Naive thymus-derived CD4-positive, alpha-beta T cell (primary cell): ENCODE measurements at regions not wholly inside any gene's neighbourhood (a gene's known extent, or its start where the extent isn't known, plus 50 kb on each side); places are given as distances from the start of the nearest gene placed in this dataset.

Experiments used
- ATAC-seq: fragments of 150-1000 bp; cut with Tn5 transposase; 2 replicates; pipeline ENCODE4 v1.10.0; 2021; ENCODE audit warnings: mild to moderate bottlenecking, moderate library complexity
- CTCF ChIA-PET: fragments of 350-600 bp; sonication (Branson Sonifier 250); formaldehyde crosslinking; loops from one replicate; lab custom pipeline; 2021; ENCODE audit warnings: antibody characterized with exemption; lab: Charles Lee
- POLR2A ChIA-PET: fragments of 350-600 bp; sonication (Branson Sonifier 250); formaldehyde crosslinking; loops from one replicate; lab custom pipeline; 2021; ENCODE audit warnings: antibody characterized with exemption, inconsistent platforms; lab: Charles Lee
- DNase-seq, 9 donors: peaks; one replicate each; pipeline versions ENCODE4 v3.0.0 to v3.0.0-alpha.2; 2020 to 2022; ENCODE audit warnings: mixed read lengths in 1 of 9
- H3K27ac ChIP-seq: one replicate; pipeline ENCODE4 v1.7.0; 2013; ENCODE audit warnings: mild to moderate bottlenecking, low read depth, low read length, moderate library complexity
- H3K27me3 ChIP-seq, 2 donors: one replicate each; pipeline ENCODE4 v1.7.0; 2013; ENCODE audit warnings: low read length in 2 of 2, mild to moderate bottlenecking in 2 of 2, moderate library complexity in 2 of 2; ENCODE audit not compliant: control insufficient read depth in 2 of 2, insufficient read depth in 2 of 2
- H3K36me3 ChIP-seq, 3 experiments: 1 replicate in 2 of 3; 2 replicates in 1 of 3; pipeline ENCODE4 v1.7.0; 2013; ENCODE audit warnings: low read length in 3 of 3, mild to moderate bottlenecking in 3 of 3, moderate library complexity in 1 of 3; ENCODE audit not compliant: insufficient read depth in 3 of 3, control insufficient read depth in 2 of 3
- H3K4me1 ChIP-seq, 2 donors: one replicate each; pipeline ENCODE4 v1.7.0; 2013; ENCODE audit warnings: low read length in 2 of 2, mild to moderate bottlenecking in 2 of 2, moderate library complexity in 1 of 2; ENCODE audit not compliant: control insufficient read depth in 2 of 2, insufficient read depth in 2 of 2
- H3K4me3 ChIP-seq: 2 replicates; pipeline ENCODE4 v1.7.0; 2013; ENCODE audit warnings: mild to moderate bottlenecking, low read length
- H3K9me3 ChIP-seq, 3 experiments: 1 replicate in 2 of 3; 2 replicates in 1 of 3; pipeline ENCODE4 v1.7.0; 2013; ENCODE audit warnings: low read length in 3 of 3; ENCODE audit not compliant: control insufficient read depth in 2 of 3
- H3K27ac Mint-ChIP-seq, 9 donors: one replicate each; pipeline ENCODE4 v1.8.0; 2020 to 2022; ENCODE audit warnings: mixed read lengths in 9 of 9, mild to moderate bottlenecking in 8 of 9, moderate library complexity in 5 of 9, inconsistent platforms in 2 of 9
- H3K27me3 Mint-ChIP-seq, 5 donors: one replicate each; pipeline ENCODE4 v1.8.0; 2021 to 2022; ENCODE audit warnings: mixed read lengths in 5 of 5, mild to moderate bottlenecking in 1 of 5
- H3K36me3 Mint-ChIP-seq, 5 donors: one replicate each; pipeline ENCODE4 v1.8.0; 2020 to 2022; ENCODE audit warnings: mixed read lengths in 5 of 5, mild to moderate bottlenecking in 3 of 5, inconsistent platforms in 1 of 5
- H3K4me1 Mint-ChIP-seq, 7 donors: one replicate each; pipeline ENCODE4 v1.8.0; 2020 to 2022; ENCODE audit warnings: mixed read lengths in 7 of 7, mild to moderate bottlenecking in 3 of 7, inconsistent platforms in 1 of 7
- H3K4me3 Mint-ChIP-seq, 10 donors: one replicate each; pipeline ENCODE4 v1.8.0; 2020 to 2022; ENCODE audit warnings: mild to moderate bottlenecking in 10 of 10, mixed read lengths in 10 of 10, moderate library complexity in 6 of 10, inconsistent platforms in 2 of 10
- H3K9me3 Mint-ChIP-seq, 11 donors: one replicate each; pipeline ENCODE4 v1.8.0; 2020 to 2022; ENCODE audit warnings: mixed read lengths in 11 of 11, mild to moderate bottlenecking in 4 of 11, inconsistent platforms in 1 of 11, moderate library complexity in 1 of 11
- intact Hi-C, 2 donors: fragments of 100-400 bp; cut with micrococcal nuclease; formaldehyde crosslinking; loops; one replicate each; pipeline ENCODE4 v1.15.1; 2023

- Histone ChIP-seq H3K27ac (no peak overlapping the region), H3K27me3 (no peaks in the 10 kb centered on the region), H3K9me3 (no peaks in the 10 kb centered on the region), H3K36me3 (no peaks in the 10 kb centered on the region), H3K4me3 (no peak overlapping the region), H3K4me1 (no peaks in the 10 kb centered on the region)
- no peaks in the 10 kb centered on the region for H3K4me1 Mint-ChIP-seq
- no peaks in the 10 kb centered on the region for H3K27me3 Mint-ChIP-seq
- ATAC-seq, result no peak
- H3K9me3 Mint-ChIP-seq, result peaks cover 0 to 26% (median 7%) of the 10 kb centered on the region in 11 donors
- H3K27ac Mint-ChIP-seq, result no peak overlapping the region
- H3K4me3 Mint-ChIP-seq, result no peak overlapping the region
- ChIA-PET POLR2A (no interaction called here), CTCF (no interaction called here)
- intact Hi-C loops, result no loop called here
- no peaks in the 10 kb centered on the region for H3K36me3 Mint-ChIP-seq
- no peak for DNase-seq
Measured at GRCh38 chr3:76644305-76644675, 395.6 kb upstream of the ROBO2 start.

- no peaks in the 10 kb centered on the region for H3K4me1 Mint-ChIP-seq
- no peak overlapping the region for H3K4me3 Mint-ChIP-seq
- no peak overlapping the region for H3K4me3 ChIP-seq
- no peak overlapping the region for H3K27ac Mint-ChIP-seq
- POLR2A ChIA-PET, result no interaction called here
- CTCF ChIA-PET, result no interaction called here
- intact Hi-C loops, result no loop called here
- H3K9me3 ChIP-seq, result no peaks in the 10 kb centered on the region
- ATAC-seq (no peak), DNase-seq (no peak)
- no peaks in the 10 kb centered on the region for H3K36me3 Mint-ChIP-seq
- no peaks in the 10 kb centered on the region for H3K27me3 ChIP-seq
- H3K36me3 ChIP-seq, result no peaks in the 10 kb centered on the region
- H3K27me3 Mint-ChIP-seq, result no peaks in the 10 kb centered on the region
- no peaks in the 10 kb centered on the region for H3K4me1 ChIP-seq
- no peak overlapping the region for H3K27ac ChIP-seq
- H3K9me3 Mint-ChIP-seq, result peaks cover 0 to 26% (median 7%) of the 10 kb centered on the region in 11 donors
Measured at GRCh38 chr3:76645724-76646123, 394.2 kb upstream of the ROBO2 start.

GRCh38 chr3:76646921-76647562, 392.9 kb upstream of the ROBO2 start:
- Histone ChIP-seq H3K9me3 (no peaks in the 10 kb centered on the region), H3K4me3 (no peak overlapping the region), H3K27me3 (no peaks in the 10 kb centered on the region), H3K36me3 (no peaks in the 10 kb centered on the region), H3K4me1 (no peaks in the 10 kb centered on the region), H3K27ac (no peak overlapping the region)
- no peaks in the 10 kb centered on the region for H3K4me1 Mint-ChIP-seq
- no peak for ATAC-seq
- no peak overlapping the region for H3K27ac Mint-ChIP-seq
- DNase-seq, result no peak
- no peaks in the 10 kb centered on the region for H3K27me3 Mint-ChIP-seq
- no peak overlapping the region for H3K4me3 Mint-ChIP-seq
- intact Hi-C loops, result no loop called here
- H3K36me3 Mint-ChIP-seq, result no peaks in the 10 kb centered on the region
- POLR2A ChIA-PET, result no interaction called here
- peaks cover 0 to 26% (median 6%) of the 10 kb centered on the region in 11 donors for H3K9me3 Mint-ChIP-seq
- CTCF ChIA-PET, result no interaction called here

- H3K4me1 ChIP-seq, result no peaks in the 10 kb centered on the region
- no peaks in the 10 kb centered on the region for H3K36me3 ChIP-seq
- H3K4me3 ChIP-seq, result no peak overlapping the region
- Mint-ChIP-seq H3K27me3 (no peaks in the 10 kb centered on the region), H3K4me1 (no peaks in the 10 kb centered on the region), H3K36me3 (no peaks in the 10 kb centered on the region), H3K9me3 (peaks cover 0 to 24% (median 3%) of the 10 kb centered on the region in 11 donors), H3K27ac (no peak overlapping the region), H3K4me3 (no peak overlapping the region)
- intact Hi-C loops, result no loop called here
- no peak overlapping the region for H3K27ac ChIP-seq
- no peaks in the 10 kb centered on the region for H3K9me3 ChIP-seq
- DNase-seq (no peak), ATAC-seq (no peak)
- no peaks in the 10 kb centered on the region for H3K27me3 ChIP-seq
- CTCF ChIA-PET, result interaction anchor here (0.6 to 0.7 kb wide), 2 partner anchors 38 to 54 kb away, joined by 3 to 4 read pairs; no protein-coding TSS in a partner anchor
- POLR2A ChIA-PET, result no interaction called here
Measured at GRCh38 chr3:76651784-76652183, 388.1 kb upstream of the ROBO2 start.

GRCh38 chr3:76652524-76652923, 387.4 kb upstream of the ROBO2 start:
- no peaks in the 10 kb centered on the region for H3K27me3 ChIP-seq
- intact Hi-C loops, result no loop called here
- DNase-seq, result no peak
- Mint-ChIP-seq H3K36me3 (no peaks in the 10 kb centered on the region), H3K4me1 (no peaks in the 10 kb centered on the region), H3K27ac (no peak overlapping the region), H3K27me3 (no peaks in the 10 kb centered on the region), H3K4me3 (no peak overlapping the region), H3K9me3 (peaks cover 0 to 18% (median 2%) of the 10 kb centered on the region in 11 donors)
- no peak overlapping the region for H3K4me3 ChIP-seq
- no peak for ATAC-seq
- no peaks in the 10 kb centered on the region for H3K9me3 ChIP-seq
- H3K4me1 ChIP-seq, result no peaks in the 10 kb centered on the region
- H3K27ac ChIP-seq, result no peak overlapping the region
- POLR2A ChIA-PET, result no interaction called here
- CTCF ChIA-PET, result no interaction called here
- H3K36me3 ChIP-seq, result no peaks in the 10 kb centered on the region

- Histone ChIP-seq H3K4me1 (no peaks in the 10 kb centered on the region), H3K9me3 (no peaks in the 10 kb centered on the region), H3K4me3 (no peak overlapping the region), H3K27ac (no peak overlapping the region), H3K36me3 (no peaks in the 10 kb centered on the region), H3K27me3 (no peaks in the 10 kb centered on the region)
- H3K27ac Mint-ChIP-seq, result no peak overlapping the region
- POLR2A ChIA-PET, result no interaction called here
- H3K4me1 Mint-ChIP-seq, result no peaks in the 10 kb centered on the region
- intact Hi-C loops, result no loop called here
- H3K4me3 Mint-ChIP-seq, result no peak overlapping the region
- no peaks in the 10 kb centered on the region for H3K36me3 Mint-ChIP-seq
- H3K9me3 Mint-ChIP-seq, result peaks cover 0 to 16% (median 2%) of the 10 kb centered on the region in 11 donors
- H3K27me3 Mint-ChIP-seq, result no peaks in the 10 kb centered on the region
- ATAC-seq, result no peak
- DNase-seq, result no peak
- CTCF ChIA-PET, result no interaction called here
Measured at GRCh38 chr3:76653640-76654251, 386.2 kb upstream of the ROBO2 start.

GRCh38 chr3:76656531-76657070, 383.3 kb upstream of the ROBO2 start:
- Histone ChIP-seq H3K9me3 (no peaks in the 10 kb centered on the region), H3K4me1 (no peaks in the 10 kb centered on the region), H3K27ac (no peak overlapping the region), H3K36me3 (no peaks in the 10 kb centered on the region), H3K27me3 (no peaks in the 10 kb centered on the region), H3K4me3 (no peak overlapping the region)
- Mint-ChIP-seq H3K4me1 (no peaks in the 10 kb centered on the region), H3K9me3 (peaks cover 0 to 14% (median 2%) of the 10 kb centered on the region in 11 donors), H3K27ac (no peak overlapping the region), H3K27me3 (no peaks in the 10 kb centered on the region), H3K4me3 (no peak overlapping the region), H3K36me3 (no peaks in the 10 kb centered on the region)
- POLR2A ChIA-PET, result no interaction called here
- ATAC-seq (no peak), DNase-seq (no peak)
- CTCF ChIA-PET, result no interaction called here
- intact Hi-C loops, result no loop called here
